ENCODE measurements at regions not wholly inside any gene's neighbourhood (a gene's known extent, or its start where the extent isn't known, plus 50 kb on each side); places are given as distances from the start of the nearest gene placed in this dataset.

GRCh38 chr2:142531377-142531776 is 346.1 kb upstream of the KYNU start:
- no peaks in the 10 kb centered on the region for H3K27me3 ChIP-seq (ENCODE audit: insufficient read depth)
- no peak overlapping the region for H3K4me2 ChIP-seq
- no peak overlapping the region for H3K4me3 ChIP-seq (ENCODE audit: low read depth in 2 of 2, low read length in 1 of 2)
- H3K9me2 ChIP-seq = no peaks in the 10 kb centered on the region
- no peak overlapping the region for H2AFZ ChIP-seq (ENCODE audit: low read depth)
- ChIA-PET CTCF (interaction anchor here (0.8 to 1.2 kb wide), 3 partner anchors 9 to 67 kb away, joined by 3 to 4 read pairs (median 3); no protein-coding TSS in a partner anchor), POLR2A (no interaction called here)
- WGBS (ENCODE audit: low lambda C conversion rate) = 40% methylated on average over 4 of the region's 4 CpGs
- no peaks in the 10 kb centered on the region for H4K20me1 ChIP-seq (ENCODE audit: insufficient read depth)
- no peak overlapping the region for H3K9ac ChIP-seq
- no peaks in the 10 kb centered on the region for H3K79me2 ChIP-seq (ENCODE audit: insufficient read depth)
- no peak for DNase-seq
- H3K9me3 ChIP-seq = no peaks in the 10 kb centered on the region
- no peak overlapping the region for H3K27ac ChIP-seq (ENCODE audit: low read depth in 2 of 2, low read length in 1 of 2)
- H3F3A ChIP-seq (replicated peaks; ENCODE audit: insufficient read depth) = no peaks in the 10 kb centered on the region
- H3K4me1 ChIP-seq (ENCODE audit: control insufficient read depth in 1 of 2, insufficient read depth in 2 of 2, low read depth in 1 of 2, low read length in 1 of 2) = peaks cover 0 to 4% of the 10 kb centered on the region in 2 experiments; a peak in 1 of 4 replicates
- H3K36me3 ChIP-seq (replicated peaks in 1 of 2; ENCODE audit: control insufficient read depth in 1 of 2, insufficient read depth in 2 of 2, low read length in 1 of 2) = no peaks in the 10 kb centered on the region
- TF ChIP-seq NFIC (IDR thresholded peaks at IDR 0.05; ENCODE audit: borderline replicate concordance) (no peak), TEAD4 (IDR thresholded peaks at IDR 0.05; ENCODE audit: borderline replicate concordance, insufficient read depth) (no peak), GABPA (IDR thresholded peaks at IDR 0.05; ENCODE audit: low read depth) (no peak), JUND (IDR thresholded peaks at IDR 0.05) (no peak)

GRCh38 chr2:142525720-142526119 is 351.7 kb upstream of the KYNU start:
- Histone ChIP-seq H4K20me1 (ENCODE audit: insufficient read depth) (no peaks in the 10 kb centered on the region), H3K79me2 (ENCODE audit: insufficient read depth) (no peaks in the 10 kb centered on the region), H3K27ac (ENCODE audit: low read depth in 2 of 2, low read length in 1 of 2) (no peak overlapping the region), H3K9me3 (no peaks in the 10 kb centered on the region), H3K27me3 (ENCODE audit: insufficient read depth) (no peaks in the 10 kb centered on the region), H3K36me3 (replicated peaks in 1 of 2; ENCODE audit: control insufficient read depth in 1 of 2, insufficient read depth in 2 of 2, low read length in 1 of 2) (no peaks in the 10 kb centered on the region), H3K4me3 (ENCODE audit: low read depth in 2 of 2, low read length in 1 of 2) (no peak overlapping the region), H3K4me2 (no peak overlapping the region), H3F3A (replicated peaks; ENCODE audit: insufficient read depth) (no peaks in the 10 kb centered on the region), H3K9ac (no peak overlapping the region), H3K9me2 (no peaks in the 10 kb centered on the region), H2AFZ (ENCODE audit: low read depth) (no peak overlapping the region), H3K4me1 (ENCODE audit: control insufficient read depth in 1 of 2, insufficient read depth in 2 of 2, low read depth in 1 of 2, low read length in 1 of 2) (no peaks in the 10 kb centered on the region; a peak in 1 of 4 replicates)
- DNase-seq = no peak
- CTCF ChIA-PET = no interaction called here
- 56% methylated on average over 3 of the region's 3 CpGs for WGBS (ENCODE audit: low lambda C conversion rate)
- TF ChIP-seq EP300 (IDR thresholded peaks at IDR 0.05; ENCODE audit: borderline replicate concordance in 1 of 2, low read depth in 1 of 2, low read length in 1 of 2) (no peak), FOSL2 (IDR thresholded peaks at IDR 0.05; ENCODE audit: borderline replicate concordance, low read depth) (no peak), GABPA (IDR thresholded peaks at IDR 0.05; ENCODE audit: low read depth) (no peak)
- POLR2A ChIA-PET = no interaction called here

- CTCF ChIA-PET = interaction anchor here (0.7 kb wide), 1 partner anchor 45 kb away, joined by 3 read pairs; no protein-coding TSS in a partner anchor
- Histone ChIP-seq H3K4me1 (ENCODE audit: control insufficient read depth in 1 of 2, insufficient read depth in 2 of 2, low read depth in 1 of 2, low read length in 1 of 2) (no peaks in the 10 kb centered on the region; a peak in 1 of 4 replicates), H3F3A (replicated peaks; ENCODE audit: insufficient read depth) (no peaks in the 10 kb centered on the region), H3K4me3 (ENCODE audit: low read depth in 2 of 2, low read length in 1 of 2) (no peak overlapping the region), H3K9me3 (no peaks in the 10 kb centered on the region), H2AFZ (ENCODE audit: low read depth) (no peak overlapping the region), H3K9me2 (no peaks in the 10 kb centered on the region), H3K79me2 (ENCODE audit: insufficient read depth) (no peaks in the 10 kb centered on the region), H4K20me1 (ENCODE audit: insufficient read depth) (no peaks in the 10 kb centered on the region), H3K27me3 (ENCODE audit: insufficient read depth) (no peaks in the 10 kb centered on the region), H3K36me3 (replicated peaks in 1 of 2; ENCODE audit: control insufficient read depth in 1 of 2, insufficient read depth in 2 of 2, low read length in 1 of 2) (no peaks in the 10 kb centered on the region), H3K4me2 (no peak overlapping the region), H3K27ac (ENCODE audit: low read depth in 2 of 2, low read length in 1 of 2) (no peak overlapping the region), H3K9ac (no peak overlapping the region)
- POLR2A ChIA-PET = interaction anchor here (0.9 kb wide), 1 partner anchor 252 kb away, joined by 3 read pairs; no protein-coding TSS in a partner anchor
- no peak for DNase-seq
- WGBS (ENCODE audit: low lambda C conversion rate) = 25% methylated on average over 3 of the region's 3 CpGs
- peak in 1 of 2 experiments; percentile 56; a peak in 1 of 4 replicates for TF ChIP-seq EP300 (IDR thresholded peaks at IDR 0.05; ENCODE audit: borderline replicate concordance in 1 of 2, low read depth in 1 of 2, low read length in 1 of 2)
- TF ChIP-seq TEAD4 (IDR thresholded peaks at IDR 0.05; ENCODE audit: borderline replicate concordance, insufficient read depth) = no peak
- TF ChIP-seq EZH2phosphoT487 (IDR thresholded peaks at IDR 0.05; ENCODE audit: borderline replicate concordance, low read depth) = no peak
- TF ChIP-seq SIN3A (IDR thresholded peaks at IDR 0.05; ENCODE audit: borderline replicate concordance, low read depth, low read length) = no peak
- no peak for TF ChIP-seq FOXM1 (IDR thresholded peaks at IDR 0.05; ENCODE audit: low read depth)
- TF ChIP-seq PBX3 (IDR thresholded peaks at IDR 0.05) = no peak
- TF ChIP-seq IRF3 (IDR thresholded peaks at IDR 0.05; ENCODE audit: low read depth, low read length) = no peak
- TF ChIP-seq NFIC (IDR thresholded peaks at IDR 0.05; ENCODE audit: borderline replicate concordance) = no peak
- peak; percentile 52 for TF ChIP-seq GATA2 (CRISPR knock-in tag; IDR thresholded peaks at IDR 0.05)
- TF ChIP-seq REST (IDR thresholded peaks at IDR 0.05; ENCODE audit: low read depth, low read length) = no peak
Measured at GRCh38 chr2:142521492-142521891, 356.0 kb upstream of the KYNU start.
